ENCODE measurements at regions not wholly inside any gene's neighbourhood (a gene's known extent, or its start where the extent isn't known, plus 50 kb on each side); places are given as distances from the start of the nearest gene placed in this dataset.

- Histone ChIP-seq H2AFZ (ENCODE audit: low read depth, low read length) (no peak overlapping the region), H3K9ac (ENCODE audit: low read length) (no peak overlapping the region)
Observed at GRCh38 chr16:6600167-6600566, 732.5 kb upstream of the RBFOX1 start.

GRCh38 chr16:6593799-6594198 is 738.8 kb upstream of the RBFOX1 start:
- H3K9ac ChIP-seq (ENCODE audit: low read length), result no peak overlapping the region
- no peaks in the 10 kb centered on the region for H3K4me1 ChIP-seq (ENCODE audit: low read length)
- no peak overlapping the region for H3K4me2 ChIP-seq (ENCODE audit: low read length)
- TF ChIP-seq EZH2phosphoT487 (IDR thresholded peaks at IDR 0.05; ENCODE audit: low read depth) (no peak), CTCF (IDR thresholded peaks at IDR 0.05; ENCODE audit: low read depth, low read length) (no peak)
- no peaks in the 10 kb centered on the region for H3K27me3 ChIP-seq (ENCODE audit: low read depth, low read length)
- no peaks in the 10 kb centered on the region for H4K20me1 ChIP-seq (ENCODE audit: insufficient read depth, low read length)
- no peaks in the 10 kb centered on the region for H3K79me2 ChIP-seq (ENCODE audit: low read length)
- H2AFZ ChIP-seq (ENCODE audit: low read depth, low read length), result no peak overlapping the region
- H3K9me3 ChIP-seq (ENCODE audit: insufficient read depth, low read length), result no peaks in the 10 kb centered on the region
- no peaks in the 10 kb centered on the region for H3K36me3 ChIP-seq (replicated peaks; ENCODE audit: low read depth, low read length)
- H3K27ac ChIP-seq (ENCODE audit: low read length), result no peak overlapping the region
- H3K4me3 ChIP-seq (ENCODE audit: low read length), result no peak overlapping the region

More at GRCh38 chr16:6600167-6600566, 732.5 kb upstream of the RBFOX1 start:
- H3K4me2 ChIP-seq (ENCODE audit: low read length), result no peak overlapping the region
- no peaks in the 10 kb centered on the region for H3K4me1 ChIP-seq (ENCODE audit: low read length)
- H3K9me3 ChIP-seq (ENCODE audit: insufficient read depth, low read length), result no peaks in the 10 kb centered on the region
- no peaks in the 10 kb centered on the region for H4K20me1 ChIP-seq (ENCODE audit: insufficient read depth, low read length)
- H3K4me3 ChIP-seq (ENCODE audit: low read length), result no peak overlapping the region
- TF ChIP-seq CTCF (IDR thresholded peaks at IDR 0.05; ENCODE audit: low read depth, low read length), result no peak
- TF ChIP-seq EZH2phosphoT487 (IDR thresholded peaks at IDR 0.05; ENCODE audit: low read depth), result no peak
- no peaks in the 10 kb centered on the region for H3K79me2 ChIP-seq (ENCODE audit: low read length)
- H3K27me3 ChIP-seq (ENCODE audit: low read depth, low read length), result no peaks in the 10 kb centered on the region
- no peak overlapping the region for H3K27ac ChIP-seq (ENCODE audit: low read length)
- H3K36me3 ChIP-seq (replicated peaks; ENCODE audit: low read depth, low read length), result no peaks in the 10 kb centered on the region

DNA sequence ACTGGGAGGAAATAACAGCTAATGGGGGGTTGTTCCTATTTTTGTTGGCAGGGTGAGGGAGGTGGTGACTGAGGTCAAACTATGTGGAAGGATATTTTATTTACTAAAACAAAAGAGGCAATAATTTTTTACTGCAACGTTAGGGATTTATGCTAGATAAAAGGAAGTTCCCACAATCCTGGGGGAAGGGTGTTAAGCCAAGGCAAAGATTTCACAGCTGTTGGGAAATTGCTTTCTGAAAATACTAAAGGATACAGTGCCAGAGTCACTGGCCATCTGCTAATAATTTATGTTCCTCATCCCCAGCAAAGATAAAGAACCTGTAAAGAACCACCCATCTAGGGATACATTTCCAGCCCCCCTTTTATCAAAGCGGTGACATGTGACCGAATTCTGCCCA is 756.0 kb upstream of the RBFOX1 start:
- H3K79me2 ChIP-seq (ENCODE audit: low read length), result no peaks in the 10 kb centered on the region
- H3K9ac ChIP-seq (ENCODE audit: low read length), result no peak overlapping the region
- H2AFZ ChIP-seq (ENCODE audit: low read depth, low read length), result no peak overlapping the region
- no peak overlapping the region for H3K27ac ChIP-seq (ENCODE audit: low read length)
- no peak overlapping the region for H3K4me3 ChIP-seq (ENCODE audit: low read length)
- H3K4me2 ChIP-seq (ENCODE audit: low read length), result no peak overlapping the region
- H4K20me1 ChIP-seq (ENCODE audit: insufficient read depth, low read length), result no peaks in the 10 kb centered on the region
- H3K4me1 ChIP-seq (ENCODE audit: low read length), result no peaks in the 10 kb centered on the region
- H3K9me3 ChIP-seq (ENCODE audit: insufficient read depth, low read length), result no peaks in the 10 kb centered on the region
- no peak for TF ChIP-seq EZH2phosphoT487 (IDR thresholded peaks at IDR 0.05; ENCODE audit: low read depth)
- no peak for TF ChIP-seq CTCF (IDR thresholded peaks at IDR 0.05; ENCODE audit: low read depth, low read length)
- no peaks in the 10 kb centered on the region for H3K27me3 ChIP-seq (ENCODE audit: low read depth, low read length)
- no peaks in the 10 kb centered on the region for H3K36me3 ChIP-seq (replicated peaks; ENCODE audit: low read depth, low read length)

GRCh38 chr16:6576113-6576512 is 756.5 kb upstream of the RBFOX1 start:
- no peak overlapping the region for H3K4me3 ChIP-seq (ENCODE audit: low read length)
- no peaks in the 10 kb centered on the region for H3K36me3 ChIP-seq (replicated peaks; ENCODE audit: low read depth, low read length)
- H3K79me2 ChIP-seq (ENCODE audit: low read length), result no peaks in the 10 kb centered on the region
- TF ChIP-seq EZH2phosphoT487 (IDR thresholded peaks at IDR 0.05; ENCODE audit: low read depth), result no peak
- no peak for TF ChIP-seq CTCF (IDR thresholded peaks at IDR 0.05; ENCODE audit: low read depth, low read length)
- H3K9me3 ChIP-seq (ENCODE audit: insufficient read depth, low read length), result no peaks in the 10 kb centered on the region
- H3K27ac ChIP-seq (ENCODE audit: low read length), result no peak overlapping the region
- no peaks in the 10 kb centered on the region for H3K4me1 ChIP-seq (ENCODE audit: low read length)
- H2AFZ ChIP-seq (ENCODE audit: low read depth, low read length), result no peak overlapping the region
- no peak overlapping the region for H3K9ac ChIP-seq (ENCODE audit: low read length)
- no peak overlapping the region for H3K4me2 ChIP-seq (ENCODE audit: low read length)
- H3K27me3 ChIP-seq (ENCODE audit: low read depth, low read length), result no peaks in the 10 kb centered on the region
- H4K20me1 ChIP-seq (ENCODE audit: insufficient read depth, low read length), result no peaks in the 10 kb centered on the region
